SU-DHL-6 (cell line): ENCODE measurements at regions not wholly inside any gene's neighbourhood (a gene's known extent, or its start where the extent isn't known, plus 50 kb on each side); places are given as distances from the start of the nearest gene placed in this dataset.

Experiments
- H2AFZ ChIP-seq: fragments of 200-600 bp; sonication (generic); 2 replicates; pipeline ENCODE4 v1.6.1; 2014; ENCODE audit warnings: low read depth, mild to moderate bottlenecking, moderate library complexity, mixed read lengths, antibody characterized with exemption, low read length; ENCODE audit not compliant: severe bottlenecking
- H3F3A ChIP-seq: fragments of 200-600 bp; shearing (Covaris generic); 2 replicates; pipeline ENCODE4 v1.6.0; 2016; ENCODE audit warnings: antibody characterized with exemption, mild to moderate bottlenecking; ENCODE audit not compliant: insufficient read depth
- H3K27ac ChIP-seq: fragments of 200-600 bp; sonication (generic); 2 replicates; pipeline ENCODE4 v1.5.1; 2016; ENCODE audit warnings: low read depth, mild to moderate bottlenecking, low read length, moderate library complexity, mixed read lengths
- H3K27me3 ChIP-seq: fragments of 200-600 bp; sonication (generic), shearing (Covaris generic); 2 replicates; pipeline ENCODE4 v1.6.0; 2014; ENCODE audit warnings: mild to moderate bottlenecking, low read length
- H3K36me3 ChIP-seq: fragments of 200-600 bp; sonication (generic); 2 replicates; pipeline ENCODE4 v1.6.1; 2014; ENCODE audit warnings: mild to moderate bottlenecking, low read length, mixed read lengths
- H3K4me2 ChIP-seq: fragments of 300-600, 200-600 bp; shearing (Covaris generic), sonication (generic); 2 replicates; pipeline ENCODE4 v1.6.0; 2014; ENCODE audit warnings: low read length, low read depth, mild to moderate bottlenecking; ENCODE audit not compliant: poor library complexity, severe bottlenecking
- H3K4me3 ChIP-seq: fragments of 200-600 bp; sonication (generic); 2 replicates; pipeline ENCODE4 v1.5.1; 2014; ENCODE audit warnings: antibody characterized with exemption, low read length, mild to moderate bottlenecking, mixed read lengths; ENCODE audit not compliant: insufficient read depth, poor library complexity, severe bottlenecking
- H3K79me2 ChIP-seq: fragments of 200-600 bp; sonication (generic); 2 replicates; pipeline ENCODE4 v1.6.1; 2014; ENCODE audit warnings: mild to moderate bottlenecking, low read length, moderate library complexity; ENCODE audit not compliant: insufficient read depth
- H3K9ac ChIP-seq: fragments of 200-600 bp; sonication (generic); 2 replicates; pipeline ENCODE4 v1.7.0; 2014; ENCODE audit warnings: mild to moderate bottlenecking, low read length
- H3K9me2 ChIP-seq: fragments of 200-600 bp; sonication (generic); replicated peaks from 2 replicates; pipeline ENCODE4 v1.6.1; 2014; ENCODE audit warnings: low read length; ENCODE audit not compliant: insufficient read depth
- H3K9me3 ChIP-seq: fragments of 200-600 bp; sonication (generic); 2 replicates; pipeline ENCODE4 v1.6.1; 2014; ENCODE audit warnings: low read length, mixed read lengths; ENCODE audit not compliant: insufficient read depth
- H4K20me1 ChIP-seq: fragments of 200-600 bp; sonication (generic); 2 replicates; pipeline ENCODE4 v1.6.1; 2014; ENCODE audit warnings: low read depth, mild to moderate bottlenecking, antibody characterized with exemption, low read length, moderate library complexity, mixed read lengths
- EZH2phosphoT487 ChIP-seq: fragments of 200-600 bp; sonication (generic), shearing (Covaris generic); conservative IDR thresholded peaks from 2 replicates; pipeline ENCODE4 v1.6.1; 2018; ENCODE audit warnings: mild to moderate bottlenecking, antibody characterized with exemption, low read length, moderate library complexity, mixed read lengths
- TF ChIP-seq, protein P1 (sequence below): fragments of 200-600 bp; sonication (generic); IDR thresholded peaks from one replicate; pipeline ENCODE4 v1.5.1; 2017; ENCODE audit warnings: antibody characterized with exemption, mild to moderate bottlenecking, low read length, moderate library complexity; ENCODE audit not compliant: insufficient read depth, poor library complexity, severe bottlenecking

DNA sequence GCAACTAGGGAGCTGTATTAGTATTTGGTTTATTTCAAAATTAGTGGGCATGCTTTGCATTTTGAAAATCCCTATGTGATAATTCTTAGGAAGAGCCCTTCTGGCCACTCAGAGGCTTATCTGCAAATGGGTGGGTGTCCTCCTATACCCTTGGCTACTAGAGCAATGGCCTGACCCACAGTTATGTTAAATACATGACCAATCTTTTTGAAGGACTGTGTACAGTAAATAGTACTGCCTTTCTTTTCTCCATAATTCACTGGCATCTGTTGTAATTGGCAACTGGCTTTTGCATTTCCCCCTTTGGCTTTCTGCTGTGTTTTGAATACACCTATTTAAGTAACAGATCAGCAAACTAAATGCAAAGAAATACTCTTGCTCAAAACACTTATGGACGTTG lies 175.4 kb downstream of the ANXA2 start:
- Histone ChIP-seq H3K9me2 (no peaks in the 10 kb centered on the region), H4K20me1 (no peaks in the 10 kb centered on the region), H2AFZ (no peak overlapping the region), H3F3A (no peaks in the 10 kb centered on the region), H3K4me3 (no peak overlapping the region), H3K9ac (no peak overlapping the region), H3K4me2 (no peak overlapping the region), H3K79me2 (no peaks in the 10 kb centered on the region), H3K36me3 (no peaks in the 10 kb centered on the region), H3K27ac (no peak overlapping the region), H3K9me3 (no peaks in the 10 kb centered on the region), H3K27me3 (no peaks in the 10 kb centered on the region)
- TF ChIP-seq, protein P1, sequence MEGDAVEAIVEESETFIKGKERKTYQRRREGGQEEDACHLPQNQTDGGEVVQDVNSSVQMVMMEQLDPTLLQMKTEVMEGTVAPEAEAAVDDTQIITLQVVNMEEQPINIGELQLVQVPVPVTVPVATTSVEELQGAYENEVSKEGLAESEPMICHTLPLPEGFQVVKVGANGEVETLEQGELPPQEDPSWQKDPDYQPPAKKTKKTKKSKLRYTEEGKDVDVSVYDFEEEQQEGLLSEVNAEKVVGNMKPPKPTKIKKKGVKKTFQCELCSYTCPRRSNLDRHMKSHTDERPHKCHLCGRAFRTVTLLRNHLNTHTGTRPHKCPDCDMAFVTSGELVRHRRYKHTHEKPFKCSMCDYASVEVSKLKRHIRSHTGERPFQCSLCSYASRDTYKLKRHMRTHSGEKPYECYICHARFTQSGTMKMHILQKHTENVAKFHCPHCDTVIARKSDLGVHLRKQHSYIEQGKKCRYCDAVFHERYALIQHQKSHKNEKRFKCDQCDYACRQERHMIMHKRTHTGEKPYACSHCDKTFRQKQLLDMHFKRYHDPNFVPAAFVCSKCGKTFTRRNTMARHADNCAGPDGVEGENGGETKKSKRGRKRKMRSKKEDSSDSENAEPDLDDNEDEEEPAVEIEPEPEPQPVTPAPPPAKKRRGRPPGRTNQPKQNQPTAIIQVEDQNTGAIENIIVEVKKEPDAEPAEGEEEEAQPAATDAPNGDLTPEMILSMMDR = no peak
- TF ChIP-seq EZH2phosphoT487 = no peak

DNA sequence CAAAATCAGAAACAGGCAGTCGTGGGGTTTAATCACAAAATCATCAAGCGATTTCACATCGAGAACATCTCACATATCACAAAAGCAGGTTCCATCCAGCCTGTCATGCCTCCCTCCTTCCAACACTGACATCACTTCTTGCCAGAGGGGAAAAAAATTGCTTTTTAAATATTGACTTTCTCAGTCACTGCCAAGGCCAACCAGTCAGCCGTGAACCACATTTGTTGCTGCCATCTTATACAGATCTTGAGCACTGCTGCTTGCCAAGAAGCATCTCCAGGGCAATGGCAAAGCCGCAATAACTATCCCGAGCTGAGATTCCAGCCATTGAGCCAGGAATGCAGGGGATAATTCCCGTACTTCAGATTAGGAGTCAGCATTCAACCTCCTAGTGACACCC lies 174.6 kb downstream of the ANXA2 start:
- Histone ChIP-seq H3K4me2 (no peak overlapping the region), H3K4me3 (no peak overlapping the region), H3F3A (no peaks in the 10 kb centered on the region), H3K9ac (no peak overlapping the region), H2AFZ (no peak overlapping the region), H3K9me3 (no peaks in the 10 kb centered on the region), H3K79me2 (no peaks in the 10 kb centered on the region), H3K9me2 (no peaks in the 10 kb centered on the region), H3K36me3 (no peaks in the 10 kb centered on the region), H4K20me1 (no peaks in the 10 kb centered on the region), H3K27ac (no peak overlapping the region), H3K27me3 (no peaks in the 10 kb centered on the region)
- TF ChIP-seq, protein P1 = no peak
- no peak for TF ChIP-seq EZH2phosphoT487

DNA sequence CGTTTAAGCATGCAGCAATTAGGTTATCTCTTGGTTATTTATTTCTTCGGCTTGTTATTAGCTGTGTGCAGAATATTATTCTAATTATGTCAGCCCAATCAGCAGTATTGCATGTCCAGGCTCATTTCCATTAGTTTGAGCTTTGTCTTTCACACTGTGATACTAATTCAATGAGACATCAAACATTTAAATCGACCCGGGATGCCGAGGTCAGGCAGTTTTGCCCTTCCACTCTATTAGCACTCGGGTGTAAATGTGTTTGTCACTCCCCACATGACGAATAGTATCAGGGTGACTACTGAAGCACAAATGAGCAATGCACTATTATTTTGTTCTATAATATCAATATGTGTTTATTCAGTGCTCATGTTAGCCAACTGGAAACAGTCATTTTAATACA lies 170.9 kb downstream of the ANXA2 start:
- Histone ChIP-seq H2AFZ (no peak overlapping the region), H4K20me1 (no peaks in the 10 kb centered on the region)
- TF ChIP-seq, protein P1 = no peak
- no peak for TF ChIP-seq EZH2phosphoT487

More for the DNA sequence above, 170.9 kb downstream of the ANXA2 start:
- Histone ChIP-seq H3K9me2 (no peaks in the 10 kb centered on the region), H3K27ac (no peak overlapping the region), H3K27me3 (no peaks in the 10 kb centered on the region), H3K79me2 (no peaks in the 10 kb centered on the region), H3K36me3 (no peaks in the 10 kb centered on the region), H3F3A (no peaks in the 10 kb centered on the region), H3K9ac (no peak overlapping the region), H3K9me3 (no peaks in the 10 kb centered on the region), H3K4me3 (no peak overlapping the region), H3K4me2 (no peak overlapping the region)
